Activated naive CD8-positive, alpha-beta T cell treated with anti-CD3 and anti-CD28 coated beads, Interleukin-2, amount 10 ng/mL, durations not matched to agents 7 days and 5 days (primary cell): ENCODE measurements at regions not wholly inside any gene's neighbourhood (a gene's known extent, or its start where the extent isn't known, plus 50 kb on each side); places are given as distances from the start of the nearest gene placed in this dataset.
"Not testable (repeated sequence)": the region's sequence is repeated elsewhere in the genome, so short reads cannot be mapped to it uniquely, and the experiment has no call there.

Experiments used
- ATAC-seq: fragments of 150-1000 bp; cut with Tn5 transposase; one replicate; pipeline ENCODE4 v1.10.0; 2021; ENCODE audit warnings: low read depth, moderate library complexity
- POLR2A ChIA-PET: fragments of 350-600 bp; sonication (Branson Sonifier 250); formaldehyde crosslinking; loops from one replicate; lab custom pipeline; 2021; ENCODE audit warnings: antibody characterized with exemption; lab: Charles Lee
- DNase-seq: peaks from one replicate; pipeline ENCODE4 v3.0.0; 2021
- H3K27ac Mint-ChIP-seq: one replicate; pipeline ENCODE4 v1.8.0; 2022; ENCODE audit warnings: mild to moderate bottlenecking, mixed read lengths
- H3K27me3 Mint-ChIP-seq: one replicate; pipeline ENCODE4 v1.8.0; 2022; ENCODE audit warnings: mild to moderate bottlenecking, moderate library complexity, mixed read lengths
- H3K36me3 Mint-ChIP-seq: one replicate; pipeline ENCODE4 v1.8.0; 2021; ENCODE audit warnings: mild to moderate bottlenecking, mixed read lengths
- H3K4me1 Mint-ChIP-seq: one replicate; pipeline ENCODE4 v1.8.0; 2021; ENCODE audit warnings: mixed read lengths
- H3K4me3 Mint-ChIP-seq: one replicate; pipeline ENCODE4 v1.8.0; 2022; ENCODE audit warnings: mild to moderate bottlenecking, moderate library complexity, mixed read lengths
- H3K9me3 Mint-ChIP-seq: one replicate; pipeline ENCODE4 v1.8.0; 2021; ENCODE audit warnings: mixed read lengths

DNA sequence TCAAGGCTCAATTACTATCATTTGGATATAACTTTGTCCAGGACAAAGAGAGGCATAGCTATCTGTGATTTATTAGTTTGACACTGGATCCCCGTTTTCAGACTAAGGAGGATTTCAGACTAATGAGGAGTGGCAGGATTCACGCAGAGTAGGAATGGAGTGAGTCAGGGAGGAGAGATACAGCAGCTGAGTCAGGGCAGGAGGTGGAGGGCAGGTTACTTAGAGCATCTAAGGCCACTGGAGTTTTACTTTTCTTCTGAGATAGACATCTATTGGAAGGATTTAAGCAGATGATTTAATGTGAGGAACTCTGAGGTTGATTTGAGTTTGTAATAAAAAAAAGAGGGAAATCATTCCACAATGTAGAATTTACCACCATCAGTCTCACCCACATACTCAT, 110.6 kb downstream of the RPIA start:
- ATAC-seq, H3K36me3 Mint-ChIP-seq, H3K27ac Mint-ChIP-seq, H3K4me1 Mint-ChIP-seq, DNase-seq, H3K4me3 Mint-ChIP-seq, H3K9me3 Mint-ChIP-seq, POLR2A ChIA-PET: not testable (repeated sequence)
- H3K27me3 Mint-ChIP-seq: peaks cover 13% of the 10 kb centered on the region

DNA sequence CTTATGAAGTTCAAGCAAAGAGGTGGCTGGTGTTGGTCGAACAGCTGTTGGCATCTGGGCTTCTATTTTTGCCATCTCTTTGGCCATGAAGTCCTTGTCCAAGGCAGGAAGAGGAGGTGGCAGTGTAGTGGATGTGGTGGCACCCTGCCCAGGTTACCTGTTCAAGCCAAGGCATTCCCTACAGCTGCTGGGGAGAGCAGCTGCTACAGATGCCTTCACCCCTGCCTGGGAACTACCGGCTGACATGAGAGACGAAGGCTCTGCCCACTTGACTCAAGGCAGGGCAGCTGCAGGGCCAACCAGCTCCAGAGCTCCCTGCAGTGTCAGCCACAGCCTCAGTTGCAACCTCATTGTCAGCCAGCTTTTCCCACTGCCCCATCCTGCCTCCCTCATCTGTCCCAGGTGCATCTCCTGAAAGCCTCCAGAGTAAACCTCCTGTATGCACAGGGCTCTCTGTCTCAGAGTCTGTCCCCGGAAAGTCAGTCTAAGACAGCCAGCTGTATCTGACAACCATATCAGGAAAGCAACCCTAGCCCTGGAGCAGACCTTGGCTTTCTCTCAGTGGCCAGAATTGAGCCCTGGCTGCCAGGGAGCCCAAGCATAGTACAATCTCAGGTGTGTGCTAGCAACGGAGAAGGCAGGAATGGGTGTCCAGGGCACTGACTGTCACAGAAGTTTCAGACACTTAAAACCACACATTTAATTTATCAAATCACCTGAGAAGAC, 115.9 kb downstream of the RPIA start:
- peaks cover 6% of the 10 kb centered on the region for H3K27me3 Mint-ChIP-seq
- no peaks in the 10 kb centered on the region for H3K36me3 Mint-ChIP-seq
- ATAC-seq (no peak), DNase-seq (no peak)
- no peak overlapping the region for H3K27ac Mint-ChIP-seq
- POLR2A ChIA-PET: no interaction called here
- no peaks in the 10 kb centered on the region for H3K4me1 Mint-ChIP-seq
- H3K9me3 Mint-ChIP-seq: no peaks in the 10 kb centered on the region
- H3K4me3 Mint-ChIP-seq: no peak overlapping the region

DNA sequence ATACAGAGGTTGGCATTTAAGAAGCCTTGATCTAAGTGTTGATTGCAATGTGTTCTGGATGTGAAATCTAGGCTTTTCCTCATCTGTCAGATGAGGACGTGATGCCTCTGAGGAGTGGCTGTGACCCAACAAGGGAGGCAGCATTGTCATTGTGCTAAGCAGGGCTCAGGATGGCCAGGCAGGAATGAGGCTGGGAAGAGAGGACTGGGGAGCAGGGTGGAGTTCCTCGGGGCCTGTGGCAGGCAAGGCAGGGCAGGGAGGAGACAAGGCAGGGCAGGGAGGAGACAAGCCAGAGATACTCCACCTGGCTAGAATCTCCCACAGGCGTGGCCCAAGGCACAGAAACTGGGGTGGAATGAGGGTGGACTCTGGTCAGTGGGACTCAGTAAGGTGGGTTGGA, 116.6 kb downstream of the RPIA start:
- Mint-ChIP-seq H3K4me3 (no peak overlapping the region), H3K4me1 (no peaks in the 10 kb centered on the region), H3K27ac (no peak overlapping the region), H3K27me3 (peaks cover 6% of the 10 kb centered on the region), H3K9me3 (peaks cover 4% of the 10 kb centered on the region), H3K36me3 (no peaks in the 10 kb centered on the region)
- ATAC-seq: no peak
- DNase-seq: no peak
- POLR2A ChIA-PET: no interaction called here

DNA sequence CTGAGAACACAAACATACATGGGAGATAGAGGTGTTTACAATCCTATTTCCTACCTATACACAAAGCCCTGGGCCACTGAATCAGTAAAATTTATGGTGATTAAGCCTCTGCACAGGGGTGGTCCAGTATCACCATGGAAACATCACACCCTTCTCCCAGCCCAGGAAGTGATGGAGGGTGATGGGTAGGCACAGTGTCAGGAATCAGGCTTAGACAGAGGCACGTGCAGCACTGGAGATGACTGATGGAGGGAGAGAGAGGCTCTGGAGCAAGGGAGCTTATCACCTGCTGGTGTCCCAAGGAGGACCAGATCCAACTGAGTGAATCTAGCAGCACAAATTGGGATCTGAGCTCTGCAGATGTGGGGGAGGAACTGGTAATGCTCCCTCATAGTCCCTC, 117.2 kb downstream of the RPIA start:
- DNase-seq (no peak), ATAC-seq (no peak)
- Mint-ChIP-seq H3K4me1 (no peaks in the 10 kb centered on the region), H3K36me3 (no peaks in the 10 kb centered on the region), H3K4me3 (no peak overlapping the region), H3K9me3 (peaks cover 6% of the 10 kb centered on the region), H3K27ac (no peak overlapping the region), H3K27me3 (peaks cover 6% of the 10 kb centered on the region)
- POLR2A ChIA-PET: no interaction called here

DNA sequence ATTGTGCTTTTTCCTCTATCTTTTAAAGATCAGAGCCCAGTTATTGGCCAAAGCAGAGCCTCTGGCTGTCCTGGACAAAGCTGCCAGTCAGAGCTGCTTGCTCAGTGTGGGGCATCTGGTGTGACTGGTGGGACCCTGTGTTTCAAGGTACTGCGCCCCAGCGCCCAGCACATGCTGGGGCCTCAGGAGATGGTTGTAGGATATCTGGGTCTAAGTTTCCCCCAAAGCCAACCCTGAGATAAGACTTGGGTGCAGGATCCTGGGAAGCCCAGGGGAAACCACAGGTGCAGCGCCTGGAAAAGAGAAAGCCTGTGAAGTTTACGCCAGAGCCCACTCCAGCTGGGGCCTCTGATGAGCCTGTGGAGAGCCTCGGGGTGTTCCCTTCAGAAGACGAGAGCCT, 117.7 kb downstream of the RPIA start:
- POLR2A ChIA-PET: no interaction called here
- no peak for ATAC-seq
- peaks cover 4% of the 10 kb centered on the region for H3K27me3 Mint-ChIP-seq

DNA sequence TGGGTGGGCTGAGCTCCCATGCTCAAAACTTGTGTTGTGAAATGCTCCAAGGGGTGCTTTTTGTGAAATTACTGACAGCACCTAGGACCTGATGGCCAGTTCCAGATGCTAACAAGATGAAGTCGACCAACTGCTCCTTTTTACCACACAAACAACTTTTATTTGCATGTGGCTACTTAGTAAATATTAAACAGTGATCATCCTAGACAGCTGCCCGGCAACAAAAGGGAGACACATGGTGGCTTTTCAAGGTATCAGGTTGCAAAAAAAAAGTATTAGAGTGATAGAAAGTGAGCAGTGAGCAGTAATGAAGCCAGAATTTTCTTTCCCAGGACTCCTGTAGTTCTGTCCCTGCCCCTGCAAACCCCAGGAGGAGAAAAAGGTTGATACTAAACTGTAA, 118.5 kb downstream of the RPIA start:
- no peak overlapping the region for H3K27ac Mint-ChIP-seq
- H3K4me3 Mint-ChIP-seq: no peak overlapping the region
- H3K9me3 Mint-ChIP-seq: peaks cover 7% of the 10 kb centered on the region
- peaks cover 4% of the 10 kb centered on the region for H3K27me3 Mint-ChIP-seq
- POLR2A ChIA-PET: no interaction called here
- no peaks in the 10 kb centered on the region for H3K36me3 Mint-ChIP-seq
- ATAC-seq (no peak), DNase-seq (no peak)
- no peaks in the 10 kb centered on the region for H3K4me1 Mint-ChIP-seq

More for the DNA sequence above, 117.7 kb downstream of the RPIA start:
- Mint-ChIP-seq H3K4me1 (no peaks in the 10 kb centered on the region), H3K36me3 (no peaks in the 10 kb centered on the region), H3K9me3 (peaks cover 6% of the 10 kb centered on the region), H3K27ac (no peak overlapping the region), H3K4me3 (no peak overlapping the region)
- no peak for DNase-seq

DNA sequence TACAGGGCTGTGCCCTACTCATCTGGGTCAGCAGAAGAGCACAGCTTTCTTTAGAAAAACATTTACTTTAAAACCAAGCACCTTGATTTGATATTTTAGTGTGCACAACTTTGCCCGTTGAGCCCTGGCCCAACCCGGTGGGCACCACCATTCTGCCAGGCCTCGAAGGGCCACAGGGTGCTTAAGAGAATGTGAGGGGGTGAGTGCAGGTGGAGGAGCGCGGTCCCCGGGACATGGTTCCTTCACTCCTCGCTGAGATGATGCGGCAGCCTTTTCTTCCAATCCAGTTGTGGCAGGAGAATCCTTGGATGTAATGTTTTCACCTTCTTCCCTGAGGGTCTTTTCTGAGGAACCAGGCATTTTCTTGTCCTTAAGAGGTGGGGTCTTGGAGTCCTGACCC, 119.0 kb downstream of the RPIA start:
- H3K36me3 Mint-ChIP-seq: no peaks in the 10 kb centered on the region
- H3K9me3 Mint-ChIP-seq: peaks cover 12% of the 10 kb centered on the region
- POLR2A ChIA-PET: no interaction called here

DNA sequence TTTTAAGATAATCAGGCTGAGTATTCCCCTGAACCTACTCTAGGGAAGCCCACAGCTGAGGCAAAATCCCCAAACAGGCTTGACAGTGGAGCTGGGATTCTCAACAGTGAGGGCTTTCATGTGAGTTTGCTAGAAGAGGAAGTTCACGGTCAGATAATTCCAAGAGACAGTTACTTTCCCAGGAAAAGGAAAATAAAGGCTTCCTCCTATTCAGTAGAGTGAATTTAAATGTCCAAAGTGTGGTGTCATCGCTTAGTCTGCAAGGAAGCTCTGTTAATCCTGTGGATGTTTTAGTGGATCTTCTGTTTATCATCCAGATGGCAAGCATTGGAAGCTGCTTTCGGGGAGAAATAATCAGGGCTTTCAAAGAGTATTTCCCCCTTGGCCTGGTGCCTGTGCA, 119.8 kb downstream of the RPIA start:
- H3K9me3 Mint-ChIP-seq: peaks cover 14% of the 10 kb centered on the region
- no peak for DNase-seq
- no peaks in the 10 kb centered on the region for H3K36me3 Mint-ChIP-seq
- H3K27ac Mint-ChIP-seq: no peak overlapping the region
- H3K27me3 Mint-ChIP-seq: peaks cover 4% of the 10 kb centered on the region
- H3K4me1 Mint-ChIP-seq: no peaks in the 10 kb centered on the region
- no peak overlapping the region for H3K4me3 Mint-ChIP-seq
- no peak for ATAC-seq
- POLR2A ChIA-PET: no interaction called here

More for the DNA sequence above, 119.0 kb downstream of the RPIA start:
- Mint-ChIP-seq H3K27ac (no peak overlapping the region), H3K4me3 (no peak overlapping the region), H3K4me1 (no peaks in the 10 kb centered on the region), H3K27me3 (peaks cover 4% of the 10 kb centered on the region)
- ATAC-seq (no peak), DNase-seq (no peak)

DNA sequence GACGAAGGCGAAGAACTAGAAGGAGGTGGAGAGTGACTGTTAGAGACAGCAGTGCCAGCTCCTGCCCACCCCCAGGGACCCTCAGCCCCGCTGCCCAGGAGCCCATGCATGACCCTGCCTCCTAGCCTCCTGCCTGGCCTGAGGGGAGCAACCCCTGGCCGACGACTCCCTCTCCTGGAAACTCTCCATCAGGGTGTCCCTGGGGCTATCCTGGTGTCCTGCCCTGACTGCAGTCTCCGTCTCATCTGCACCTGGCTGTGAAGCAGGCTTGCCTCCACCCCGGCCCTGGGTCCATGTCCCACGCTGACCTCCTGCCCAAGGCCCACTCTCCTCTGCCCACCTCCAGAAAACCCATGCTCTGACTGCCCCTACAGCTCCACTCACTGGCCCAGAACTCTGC, 120.2 kb downstream of the RPIA start:
- Mint-ChIP-seq H3K4me1 (no peaks in the 10 kb centered on the region), H3K27me3 (peaks cover 4% of the 10 kb centered on the region), H3K27ac (no peak overlapping the region), H3K4me3 (no peak overlapping the region), H3K9me3 (peaks cover 14% of the 10 kb centered on the region), H3K36me3 (no peaks in the 10 kb centered on the region)
- POLR2A ChIA-PET: no interaction called here
- ATAC-seq: no peak
- no peak for DNase-seq

DNA sequence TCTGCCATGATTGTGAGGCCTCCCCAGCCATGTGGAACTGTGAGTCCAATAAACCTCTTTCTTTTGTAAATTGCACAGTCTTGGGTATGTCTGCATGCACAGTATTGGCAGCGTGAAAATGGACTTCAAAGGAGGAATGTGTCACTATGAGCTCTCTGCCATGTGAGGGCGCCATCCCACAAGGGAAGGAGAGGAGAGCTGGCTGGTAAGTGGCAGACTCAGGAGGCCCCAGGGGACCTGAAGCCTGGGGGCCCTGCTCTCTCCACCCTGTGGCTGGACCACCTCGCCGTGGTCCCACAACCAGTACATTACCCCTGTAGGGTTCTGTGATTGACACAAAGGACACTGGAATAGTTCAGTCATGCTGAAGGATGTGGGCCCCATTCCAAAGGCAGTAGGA, 122.1 kb downstream of the RPIA start:
- Mint-ChIP-seq H3K9me3 (peaks cover 16% of the 10 kb centered on the region), H3K36me3 (no peaks in the 10 kb centered on the region), H3K27ac (no peak overlapping the region)

DNA sequence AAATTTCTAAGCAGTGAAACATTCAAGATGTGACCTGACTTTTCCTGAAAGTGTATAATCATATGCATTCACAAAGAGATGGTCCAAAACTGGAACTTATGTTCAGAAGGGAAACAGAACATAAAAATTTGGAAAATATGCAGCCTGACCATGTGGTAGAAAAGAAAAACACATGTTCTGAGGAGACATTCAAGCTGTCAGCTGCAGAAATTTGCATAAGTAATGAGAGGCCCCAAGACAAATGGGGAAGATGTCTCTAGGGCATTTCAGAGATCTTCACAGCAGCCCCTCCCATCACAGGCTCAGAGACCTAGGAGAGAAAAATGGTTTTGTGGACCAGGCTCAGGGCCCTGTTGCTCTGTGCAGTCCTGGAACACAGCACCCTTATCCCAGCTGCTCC, 123.8 kb downstream of the RPIA start:
- H3K36me3 Mint-ChIP-seq: no peaks in the 10 kb centered on the region
- peaks cover 4% of the 10 kb centered on the region for H3K27me3 Mint-ChIP-seq
- DNase-seq (no peak), ATAC-seq (no peak)
- H3K27ac Mint-ChIP-seq: no peak overlapping the region
- H3K4me3 Mint-ChIP-seq: no peak overlapping the region
- H3K9me3 Mint-ChIP-seq: peaks cover 16% of the 10 kb centered on the region
- H3K4me1 Mint-ChIP-seq: no peaks in the 10 kb centered on the region
- POLR2A ChIA-PET: no interaction called here

More for the DNA sequence above, 122.1 kb downstream of the RPIA start:
- DNase-seq: no peak
- Mint-ChIP-seq H3K4me1 (no peaks in the 10 kb centered on the region), H3K27me3 (peaks cover 5% of the 10 kb centered on the region), H3K4me3 (no peak overlapping the region)
- POLR2A ChIA-PET: no interaction called here
- no peak for ATAC-seq

DNA sequence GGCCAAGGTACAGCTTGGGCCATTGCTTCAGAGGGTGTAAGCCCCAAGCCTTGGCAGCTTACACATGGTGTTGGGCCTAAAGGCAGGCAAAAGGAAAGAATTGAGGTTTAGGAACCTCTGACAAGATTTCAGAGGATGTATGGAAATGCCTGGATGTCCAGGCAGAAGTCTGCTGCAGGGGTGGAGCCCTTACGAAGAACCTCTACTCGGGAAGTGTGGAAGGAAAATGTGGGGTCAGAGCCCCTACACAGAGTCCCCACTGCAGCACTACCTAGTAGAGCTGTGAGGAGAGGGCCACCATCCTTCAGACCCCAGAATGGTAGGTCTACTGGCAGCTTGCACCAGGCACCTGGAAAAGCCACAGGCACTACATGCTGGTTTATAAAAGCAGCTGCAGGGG, 124.2 kb downstream of the RPIA start:
- ATAC-seq (no peak), DNase-seq (no peak)
- peaks cover 7% of the 10 kb centered on the region for H3K27me3 Mint-ChIP-seq
- H3K9me3 Mint-ChIP-seq: peaks cover 16% of the 10 kb centered on the region
- H3K27ac Mint-ChIP-seq: no peak overlapping the region
- H3K4me3 Mint-ChIP-seq: no peak overlapping the region
- POLR2A ChIA-PET: no interaction called here
- no peaks in the 10 kb centered on the region for H3K36me3 Mint-ChIP-seq
- no peaks in the 10 kb centered on the region for H3K4me1 Mint-ChIP-seq

DNA sequence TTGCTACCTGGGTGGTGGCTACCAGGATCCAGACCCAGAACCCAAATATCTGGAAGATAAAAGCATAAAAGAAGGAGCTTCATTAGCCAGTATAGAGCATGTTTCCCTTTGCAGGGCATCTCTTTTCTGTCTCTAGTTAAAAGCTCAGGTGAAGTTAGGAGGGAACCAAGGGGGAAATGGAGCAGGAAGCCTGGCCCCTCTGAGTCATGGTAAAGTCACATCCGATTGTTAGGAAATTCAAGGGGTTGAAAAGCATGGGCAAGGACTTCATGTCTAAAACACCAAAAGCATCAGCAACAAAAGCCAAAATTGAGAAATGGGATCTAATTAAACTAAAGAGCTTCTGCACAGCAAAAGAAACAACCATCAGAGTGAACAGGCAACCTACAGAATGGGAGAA, 126.9 kb downstream of the RPIA start:
- H3K9me3 Mint-ChIP-seq: peaks cover 12% of the 10 kb centered on the region
- no peak overlapping the region for H3K4me3 Mint-ChIP-seq
- H3K36me3 Mint-ChIP-seq: no peaks in the 10 kb centered on the region
- H3K27me3 Mint-ChIP-seq: peaks cover 10% of the 10 kb centered on the region
- no peak for DNase-seq
- no peaks in the 10 kb centered on the region for H3K4me1 Mint-ChIP-seq
- H3K27ac Mint-ChIP-seq: no peak overlapping the region
- ATAC-seq: no peak
- POLR2A ChIA-PET: no interaction called here

DNA sequence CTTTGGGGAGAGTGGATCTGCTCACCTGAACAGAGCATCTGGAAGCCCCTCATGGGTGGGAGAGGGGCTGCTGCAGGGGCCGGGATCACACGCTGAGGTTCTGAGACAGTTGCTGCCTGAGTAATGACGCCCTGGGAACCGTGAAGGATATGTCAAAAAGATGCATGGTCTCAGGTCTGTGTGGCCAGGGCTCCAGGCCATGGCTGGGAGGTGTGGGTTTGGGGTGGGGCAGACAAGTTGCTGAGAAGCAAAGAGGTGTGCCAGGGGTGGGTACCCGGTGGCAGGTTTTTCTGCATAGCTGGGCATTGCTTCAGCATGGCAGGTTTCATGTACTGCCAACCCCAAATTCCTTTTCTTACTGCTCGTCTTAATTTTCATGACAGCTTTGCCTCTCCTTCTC, 133.5 kb downstream of the RPIA start:
- Mint-ChIP-seq H3K4me3 (no peak overlapping the region), H3K9me3 (no peaks in the 10 kb centered on the region), H3K27me3 (peaks cover 8% of the 10 kb centered on the region), H3K4me1 (no peaks in the 10 kb centered on the region), H3K36me3 (no peaks in the 10 kb centered on the region), H3K27ac (no peak overlapping the region)
- POLR2A ChIA-PET: no interaction called here
- ATAC-seq: no peak
- no peak for DNase-seq
